H1 (cell line): ENCODE measurements at regions not wholly inside any gene's neighbourhood (a gene's known extent, or its start where the extent isn't known, plus 50 kb on each side); places are given as distances from the start of the nearest gene placed in this dataset.

Source experiments
- CTCF ChIA-PET: fragments of 300-600 bp; sonication (Branson Sonifier 250); formaldehyde crosslinking; loops from one replicate; lab custom pipeline; 2021; ENCODE audit not compliant: partially characterized antibody; lab: Charles Lee
- POLR2A ChIA-PET: fragments of 300-600 bp; sonication (Branson Sonifier 250); formaldehyde crosslinking; loops from one replicate; lab custom pipeline; 2021; ENCODE audit warnings: inconsistent platforms; ENCODE audit not compliant: partially characterized antibody; lab: Charles Lee
- DNase-seq, 2 experiments: peaks; one replicate each; pipeline versions ENCODE4 v3.0.0 to v3.0.0-alpha.2; 2010 to 2022; ENCODE audit warnings: low spot score in 2 of 2, low read depth in 1 of 2, mixed read lengths in 1 of 2
- FAIRE-seq: peaks from 2 replicates; lab custom pipeline; 2011; peaks lifted over from hg19 to GRCh38; lab: Jason Lieb, UNC
- H2AFZ ChIP-seq: 2 replicates; pipeline ENCODE4 v1.8.1; 2012; ENCODE audit warnings: low read length, inconsistent platforms
- H2AK5ac ChIP-seq: 2 replicates; pipeline ENCODE4 v1.6.1; 2013; ENCODE audit warnings: low read depth, low read length
- H2BK120ac ChIP-seq: replicated peaks from 2 replicates; pipeline ENCODE3; 2013; ENCODE audit warnings: low read depth, low read length, inconsistent platforms
- H2BK12ac ChIP-seq: 2 replicates; pipeline ENCODE4 v1.6.1; 2013; ENCODE audit warnings: low read depth, low read length
- H2BK15ac ChIP-seq: 2 replicates; pipeline ENCODE4 v1.6.1; 2013; ENCODE audit warnings: low read length
- H2BK20ac ChIP-seq: 2 replicates; pipeline ENCODE4 v1.6.1; 2013; ENCODE audit warnings: low read length
- H2BK5ac ChIP-seq: 2 replicates; pipeline ENCODE4 v1.6.1; 2013; ENCODE audit warnings: low read depth, low read length
- H3K14ac ChIP-seq: 2 replicates; pipeline ENCODE4 v1.6.1; 2013; ENCODE audit warnings: inconsistent platforms; ENCODE audit not compliant: insufficient read length
- H3K18ac ChIP-seq: 2 replicates; pipeline ENCODE4 v1.6.1; 2013; ENCODE audit warnings: low read length; ENCODE audit errors: extremely low read depth
- H3K23ac ChIP-seq: 2 replicates; pipeline ENCODE4 v1.6.1; 2013; ENCODE audit warnings: inconsistent platforms; ENCODE audit not compliant: insufficient read length
- H3K23me2 ChIP-seq: 2 replicates; pipeline ENCODE4 v1.6.1; 2013; ENCODE audit warnings: low read depth, low read length
- H3K27ac ChIP-seq: 2 replicates; pipeline ENCODE4 v1.6.1; 2011; ENCODE audit warnings: low read depth, low read length, inconsistent platforms
- H3K27me3 ChIP-seq, 4 experiments: replicated peaks in 1 of 4; 1 replicate in 1 of 4; 2 replicates in 3 of 4; pipeline versions ENCODE4 v1.6.1 to v1.8.1; 2011 to 2013; ENCODE audit warnings: low read length in 3 of 4, mild to moderate bottlenecking in 3 of 4, inconsistent platforms in 2 of 4, mixed read lengths in 2 of 4, moderate library complexity in 1 of 4; ENCODE audit not compliant: control insufficient read depth in 3 of 4, insufficient read depth in 3 of 4; ENCODE audit errors: extremely low read depth in 1 of 4
- H3K36me3 ChIP-seq, 4 experiments: 2 replicates each; pipeline versions ENCODE4 v1.6.1 to v1.8.1; 2011 to 2013; ENCODE audit warnings: mild to moderate bottlenecking in 4 of 4, low read length in 3 of 4, moderate library complexity in 2 of 4, control low read depth in 1 of 4, inconsistent platforms in 1 of 4; ENCODE audit not compliant: insufficient read depth in 4 of 4, control insufficient read depth in 2 of 4
- H3K4ac ChIP-seq: replicated peaks from 2 replicates; pipeline ENCODE3; 2013; ENCODE audit warnings: low read length, low read depth, mixed read lengths, inconsistent platforms; ENCODE audit not compliant: insufficient read length
- H3K4me1 ChIP-seq, 4 experiments: replicated peaks in 1 of 4; 1 replicate in 1 of 4; 2 replicates in 3 of 4; pipeline versions ENCODE4 v1.6.1 to v1.8.1; 2011 to 2013; ENCODE audit warnings: low read length in 3 of 4, inconsistent platforms in 2 of 4, mixed read lengths in 1 of 4; ENCODE audit not compliant: insufficient read depth in 4 of 4, control insufficient read depth in 3 of 4
- H3K4me2 ChIP-seq, 2 experiments: 2 replicates each; pipeline versions ENCODE4 v1.6.1 to v1.8.1; 2011 to 2013; ENCODE audit warnings: low read depth in 2 of 2, low read length in 2 of 2, control low read depth in 1 of 2, inconsistent platforms in 1 of 2, mild to moderate bottlenecking in 1 of 2; ENCODE audit not compliant: insufficient read depth in 1 of 2
- H3K4me3 ChIP-seq, 4 experiments: fragments of 200-600, 300-600 bp in 1 of 4; sonication (generic), shearing (Covaris generic), sonication (Bioruptor Twin) in 1 of 4; 2 replicates each; pipeline versions ENCODE4 v1.5.1 to v1.8.1; 2011 to 2016; ENCODE audit warnings: low read length in 4 of 4, low read depth in 3 of 4, control low read depth in 2 of 4, inconsistent platforms in 2 of 4, mild to moderate bottlenecking in 2 of 4, mixed read lengths in 1 of 4, moderate library complexity in 1 of 4; ENCODE audit not compliant: insufficient read depth in 2 of 4; ENCODE audit errors: extremely low read depth in 1 of 4
- H3K56ac ChIP-seq: replicated peaks from 2 replicates; pipeline ENCODE3; 2013; ENCODE audit warnings: low read depth, mild to moderate bottlenecking, mixed read lengths, low read length, inconsistent platforms; ENCODE audit not compliant: insufficient read length
- H3K79me1 ChIP-seq: 2 replicates; pipeline ENCODE4 v1.6.1; 2013; ENCODE audit warnings: low read depth, low read length, control low read depth
- H3K79me2 ChIP-seq, 2 experiments: 2 replicates each; pipeline versions ENCODE4 v1.6.1 to v1.8.1; 2012 to 2013; ENCODE audit warnings: low read length in 2 of 2, mild to moderate bottlenecking in 2 of 2, inconsistent platforms in 1 of 2; ENCODE audit not compliant: insufficient read depth in 2 of 2, control insufficient read depth in 1 of 2
- H3K9ac ChIP-seq, 4 experiments: replicated peaks in 1 of 4; 1 replicate in 1 of 4; 2 replicates in 3 of 4; pipeline versions ENCODE4 v1.6.1 to v1.8.1; 2011 to 2013; ENCODE audit warnings: low read depth in 3 of 4, low read length in 3 of 4, control low read depth in 2 of 4, mild to moderate bottlenecking in 2 of 4, moderate library complexity in 2 of 4, inconsistent platforms in 1 of 4; ENCODE audit errors: extremely low read depth in 1 of 4
- H3K9me3 ChIP-seq, 2 experiments: 2 replicates each; pipeline versions ENCODE4 v1.6.1 to v1.8.1; 2012 to 2013; ENCODE audit warnings: mild to moderate bottlenecking in 2 of 2, moderate library complexity in 2 of 2, control low read depth in 1 of 2, inconsistent platforms in 1 of 2, low read depth in 1 of 2, low read length in 1 of 2, mixed read lengths in 1 of 2; ENCODE audit not compliant: insufficient read depth in 2 of 2
- H4K20me1 ChIP-seq, 2 experiments: replicated peaks in 1 of 2; 2 replicates each; pipeline versions ENCODE3 to v1.8.1; 2011 to 2013; ENCODE audit warnings: inconsistent platforms in 2 of 2, low read length in 2 of 2, mild to moderate bottlenecking in 1 of 2; ENCODE audit not compliant: insufficient read depth in 2 of 2, control insufficient read depth in 1 of 2
- H4K5ac ChIP-seq: 2 replicates; pipeline ENCODE4 v1.6.1; 2013; ENCODE audit warnings: low read length, low read depth, mixed read lengths, inconsistent platforms; ENCODE audit not compliant: insufficient read length
- H4K8ac ChIP-seq: 2 replicates; pipeline ENCODE4 v1.8.0; 2013; ENCODE audit warnings: mild to moderate bottlenecking, moderate library complexity, low read length, inconsistent platforms; ENCODE audit not compliant: insufficient read depth; ENCODE audit errors: extremely low read depth
- H4K91ac ChIP-seq: replicated peaks from 2 replicates; pipeline ENCODE3; 2013; ENCODE audit warnings: low read length, mixed read lengths, inconsistent platforms; ENCODE audit not compliant: insufficient read length
- ATF3 ChIP-seq: IDR thresholded peaks from 2 replicates; pipeline ENCODE4 v1.6.1; 2011; ENCODE audit warnings: low read depth, mild to moderate bottlenecking, low read length; ENCODE audit not compliant: insufficient read depth
- BACH1 ChIP-seq: IDR thresholded peaks from 2 replicates; pipeline ENCODE4 v1.6.1; 2012; ENCODE audit warnings: low read length, improper control_type of control experiment
- BCL11A ChIP-seq, 2 experiments: IDR thresholded peaks; one replicate each; pipeline ENCODE4 v1.6.1; 2011; ENCODE audit warnings: low read depth in 2 of 2, low read length in 2 of 2, mild to moderate bottlenecking in 2 of 2
- CREB1 ChIP-seq: IDR thresholded peaks from 2 replicates; pipeline ENCODE4 v1.6.1; 2012; ENCODE audit warnings: inconsistent platforms
- EZH2 ChIP-seq: fragments of 200-600 bp; sonication (generic); IDR thresholded peaks from 2 replicates; pipeline ENCODE4 v1.7.1; 2012; ENCODE audit warnings: low read depth, mild to moderate bottlenecking, moderate library complexity, low read length, inconsistent platforms; ENCODE audit not compliant: severe bottlenecking
- HDAC2 ChIP-seq, 2 experiments: fragments of 300-600 bp in 1 of 2; sonication (generic) in 1 of 2; IDR thresholded peaks; 2 replicates each; pipeline ENCODE4 v1.6.1; 2011 to 2012; ENCODE audit warnings: low read depth in 2 of 2, low read length in 2 of 2, mild to moderate bottlenecking in 2 of 2, moderate library complexity in 2 of 2, borderline replicate concordance in 1 of 2, inconsistent platforms in 1 of 2
- KDM1A ChIP-seq: fragments of 200-600, 300-600 bp; sonication (generic); IDR thresholded peaks from 2 replicates; pipeline ENCODE4 v1.7.1; 2016; ENCODE audit warnings: mild to moderate bottlenecking, low read length, borderline replicate concordance
- KDM5A ChIP-seq: fragments of 200-600 bp; IDR thresholded peaks from 2 replicates; pipeline ENCODE4 v1.7.1; 2012; ENCODE audit warnings: mild to moderate bottlenecking, low read length, inconsistent platforms, mixed read lengths
- NANOG ChIP-seq: IDR thresholded peaks from 2 replicates; pipeline ENCODE4 v1.6.1; 2011; ENCODE audit warnings: low read length, low read depth, mild to moderate bottlenecking, inconsistent platforms; ENCODE audit not compliant: insufficient read depth, poor library complexity, severe bottlenecking
- POLR2A ChIP-seq, 2 experiments: IDR thresholded peaks; 1 replicate in 1 of 2; 2 replicates in 1 of 2; pipeline ENCODE4 v1.6.1; 2011; ENCODE audit warnings: low read depth in 2 of 2, low read length in 2 of 2, mild to moderate bottlenecking in 2 of 2; ENCODE audit errors: control extremely low read depth in 1 of 2
- SIN3A ChIP-seq, 2 experiments: IDR thresholded peaks in 1 of 2; conservative IDR thresholded peaks in 1 of 2; 2 replicates each; pipeline ENCODE4 v1.6.1; 2011 to 2012; ENCODE audit warnings: low read length in 2 of 2, improper control_type of control experiment in 1 of 2, low read depth in 1 of 2, mild to moderate bottlenecking in 1 of 2
- SIRT6 ChIP-seq: IDR thresholded peaks from one replicate; pipeline ENCODE4 v1.7.1; 2012; ENCODE audit warnings: low read length, inconsistent platforms
- SUZ12 ChIP-seq: fragments of 200-600 bp; sonication (generic); IDR thresholded peaks from 2 replicates; pipeline ENCODE4 v1.6.1; 2012; ENCODE audit warnings: mild to moderate bottlenecking, inconsistent platforms, low read length, moderate library complexity, mixed read lengths
- TAF1 ChIP-seq: IDR thresholded peaks from 2 replicates; pipeline ENCODE4 v1.6.1; 2011; ENCODE audit warnings: mild to moderate bottlenecking, low read depth, low read length
- TBP ChIP-seq: IDR thresholded peaks from 2 replicates; pipeline ENCODE4 v1.6.1; 2011; ENCODE audit warnings: low read depth, low read length, improper control_type of control experiment
- WGBS, 2 experiments: shearing (Covaris generic) in 1 of 2; methylation state at CpG; one replicate each; pipeline versions ENCODE4 v1.1.6 to v1.1.7; 2013 to 2015; ENCODE audit warnings: low lambda C conversion rate in 2 of 2, mixed read lengths in 2 of 2, inconsistent platforms in 1 of 2, low coverage in 1 of 2, missing lambda C conversion rate in 1 of 2; ENCODE audit not compliant: insufficient replicate concordance in 2 of 2, insufficient coverage in 1 of 2, insufficient read length in 1 of 2; ENCODE audit errors: extremely low coverage in 1 of 2, missing lambda C conversion rate in 1 of 2; 5-methylcytosine and 5-hydroxymethylcytosine counted together

- Histone ChIP-seq H2BK20ac (no peak overlapping the region), H3K18ac (no peak overlapping the region), H3K4me2 (no peak overlapping the region), H3K9ac (no peak overlapping the region), H2AFZ (no peak overlapping the region), H3K79me2 (no peaks in the 10 kb centered on the region), H3K4me1 (no peaks in the 10 kb centered on the region; a peak in 1 of 7 replicates), H4K8ac (no peak overlapping the region), H3K9me3 (no peaks in the 10 kb centered on the region; a peak in 1 of 4 replicates), H3K27ac (no peak overlapping the region), H2BK120ac (no peak overlapping the region), H3K4ac (no peak overlapping the region), H3K23ac (no peak overlapping the region), H2BK5ac (no peak overlapping the region), H3K14ac (no peak overlapping the region), H3K23me2 (0 out of 2 replicates have a peak, but pooled peaks cover 2% of the 10 kb centered on the region), H2BK15ac (no peak overlapping the region), H2AK5ac (no peak overlapping the region), H3K79me1 (no peaks in the 10 kb centered on the region), H4K5ac (no peak overlapping the region), H3K4me3 (no peak overlapping the region), H4K91ac (no peak overlapping the region), H4K20me1 (no peaks in the 10 kb centered on the region), H3K36me3 (no peaks in the 10 kb centered on the region), H2BK12ac (no peak overlapping the region), H3K27me3 (no peaks in the 10 kb centered on the region; a peak in 1 of 7 replicates), H3K56ac (no peak overlapping the region)
- 97% methylated on average over 9 of the region's 9 CpGs; no CpG with 5 or more reads in 1 of the 2 experiments for WGBS, 2 experiments
- FAIRE-seq (no peak), DNase-seq (no peak)
- ChIA-PET POLR2A (no interaction called here), CTCF (interaction anchor here (1.0 to 6.5 kb wide), 5 partner anchors 17 to 644 kb away, joined by 3 to 79 read pairs (median 3); no protein-coding TSS in a partner anchor)
- TF ChIP-seq TBP: no peak
- no peak for TF ChIP-seq SUZ12
- TF ChIP-seq ATF3: no peak
- no peak for TF ChIP-seq NANOG
- no peak for TF ChIP-seq BCL11A (IDR thresholded peaks at IDR 0.05; ENCODE audit: low read depth in 2 of 2, low read length in 2 of 2)
- no peak for TF ChIP-seq SIN3A (conservative IDR thresholded peaks at IDR 0.05 in 1 of 2, IDR thresholded peaks at IDR 0.05 in 1 of 2; ENCODE audit: low read depth in 1 of 2, low read length in 2 of 2)
- TF ChIP-seq TAF1: no peak
- no peak for TF ChIP-seq EZH2
- TF ChIP-seq KDM1A: no peak
- no peak for TF ChIP-seq POLR2A (IDR thresholded peaks at IDR 0.05; ENCODE audit: control extremely low read depth in 1 of 2, low read depth in 2 of 2, low read length in 2 of 2)
- no peak for TF ChIP-seq CREB1
- TF ChIP-seq BACH1: no peak
- TF ChIP-seq HDAC2 (IDR thresholded peaks at IDR 0.05; ENCODE audit: borderline replicate concordance in 1 of 2, low read depth in 2 of 2, low read length in 2 of 2): no peak
- TF ChIP-seq SIRT6: no peak
- TF ChIP-seq KDM5A: no peak
Measured at GRCh38 chr19:28874742-28875141, 338.2 kb downstream of the UQCRFS1 start.
